WERI-Rb-1 (cell line): ENCODE measurements at regions not wholly inside any gene's neighbourhood (a gene's known extent, or its start where the extent isn't known, plus 50 kb on each side); places are given as distances from the start of the nearest gene placed in this dataset.

Source experiments
- DNase-seq: peaks from one replicate; pipeline ENCODE4 v3.0.0-alpha.2; 2020
- H3K27ac ChIP-seq: fragments of 250-450 bp; sonication (Bioruptor Pico); 2 replicates; pipeline ENCODE4 v1.5.1; 2020; ENCODE audit warnings: mild to moderate bottlenecking, moderate library complexity
- H3K27me3 ChIP-seq: fragments of 250-450 bp; sonication (Bioruptor Pico); 2 replicates; pipeline ENCODE4 v1.5.1; 2021; ENCODE audit warnings: mild to moderate bottlenecking, low read depth, moderate library complexity; ENCODE audit not compliant: insufficient read depth, severe bottlenecking
- H3K36me3 ChIP-seq: fragments of 250-450 bp; sonication (Bioruptor Pico); 2 replicates; pipeline ENCODE4 v1.5.1; 2020; ENCODE audit warnings: mild to moderate bottlenecking, moderate library complexity
- H3K4me3 ChIP-seq: 2 replicates; pipeline ENCODE4 v1.5.1; 2011; ENCODE audit warnings: low read depth, mild to moderate bottlenecking, control low read depth, low read length
- H3K9me3 ChIP-seq: fragments of 250-450 bp; sonication (Bioruptor Pico); 2 replicates; pipeline ENCODE4 v1.5.1; 2021; ENCODE audit warnings: mild to moderate bottlenecking, moderate library complexity; ENCODE audit not compliant: severe bottlenecking
- TF ChIP-seq, protein P1 (sequence below): IDR thresholded peaks from 2 replicates; pipeline ENCODE4 v1.5.1; 2011; ENCODE audit warnings: low read depth, mild to moderate bottlenecking, control low read depth, inconsistent platforms, low read length

DNA sequence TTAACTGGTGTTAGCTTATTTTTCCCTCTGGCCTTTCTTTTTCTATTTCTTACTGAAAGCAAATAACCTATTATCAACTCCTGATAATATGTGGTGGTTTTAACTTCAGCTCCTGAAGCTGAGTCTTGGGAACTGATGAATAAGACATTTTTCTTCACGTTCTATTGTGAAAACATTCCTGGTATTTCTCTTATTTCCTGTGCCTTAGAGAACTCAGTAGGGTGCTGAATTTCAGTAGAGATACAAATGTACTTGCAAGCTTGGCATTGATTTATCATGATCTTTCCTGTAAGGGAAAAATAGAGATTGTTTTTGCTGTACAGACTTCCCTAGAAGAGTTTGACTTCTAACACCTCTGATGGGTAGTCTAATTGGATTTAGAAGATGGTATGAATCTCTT lies 52.8 kb upstream of the DCC start:
- H3K27me3 ChIP-seq, result no peaks in the 10 kb centered on the region
- no peaks in the 10 kb centered on the region for H3K36me3 ChIP-seq
- no peaks in the 10 kb centered on the region for H3K9me3 ChIP-seq
- no peak overlapping the region for H3K27ac ChIP-seq
- TF ChIP-seq, protein P1, sequence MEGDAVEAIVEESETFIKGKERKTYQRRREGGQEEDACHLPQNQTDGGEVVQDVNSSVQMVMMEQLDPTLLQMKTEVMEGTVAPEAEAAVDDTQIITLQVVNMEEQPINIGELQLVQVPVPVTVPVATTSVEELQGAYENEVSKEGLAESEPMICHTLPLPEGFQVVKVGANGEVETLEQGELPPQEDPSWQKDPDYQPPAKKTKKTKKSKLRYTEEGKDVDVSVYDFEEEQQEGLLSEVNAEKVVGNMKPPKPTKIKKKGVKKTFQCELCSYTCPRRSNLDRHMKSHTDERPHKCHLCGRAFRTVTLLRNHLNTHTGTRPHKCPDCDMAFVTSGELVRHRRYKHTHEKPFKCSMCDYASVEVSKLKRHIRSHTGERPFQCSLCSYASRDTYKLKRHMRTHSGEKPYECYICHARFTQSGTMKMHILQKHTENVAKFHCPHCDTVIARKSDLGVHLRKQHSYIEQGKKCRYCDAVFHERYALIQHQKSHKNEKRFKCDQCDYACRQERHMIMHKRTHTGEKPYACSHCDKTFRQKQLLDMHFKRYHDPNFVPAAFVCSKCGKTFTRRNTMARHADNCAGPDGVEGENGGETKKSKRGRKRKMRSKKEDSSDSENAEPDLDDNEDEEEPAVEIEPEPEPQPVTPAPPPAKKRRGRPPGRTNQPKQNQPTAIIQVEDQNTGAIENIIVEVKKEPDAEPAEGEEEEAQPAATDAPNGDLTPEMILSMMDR, result no peak
- DNase-seq, result no peak
- no peak overlapping the region for H3K4me3 ChIP-seq

DNA sequence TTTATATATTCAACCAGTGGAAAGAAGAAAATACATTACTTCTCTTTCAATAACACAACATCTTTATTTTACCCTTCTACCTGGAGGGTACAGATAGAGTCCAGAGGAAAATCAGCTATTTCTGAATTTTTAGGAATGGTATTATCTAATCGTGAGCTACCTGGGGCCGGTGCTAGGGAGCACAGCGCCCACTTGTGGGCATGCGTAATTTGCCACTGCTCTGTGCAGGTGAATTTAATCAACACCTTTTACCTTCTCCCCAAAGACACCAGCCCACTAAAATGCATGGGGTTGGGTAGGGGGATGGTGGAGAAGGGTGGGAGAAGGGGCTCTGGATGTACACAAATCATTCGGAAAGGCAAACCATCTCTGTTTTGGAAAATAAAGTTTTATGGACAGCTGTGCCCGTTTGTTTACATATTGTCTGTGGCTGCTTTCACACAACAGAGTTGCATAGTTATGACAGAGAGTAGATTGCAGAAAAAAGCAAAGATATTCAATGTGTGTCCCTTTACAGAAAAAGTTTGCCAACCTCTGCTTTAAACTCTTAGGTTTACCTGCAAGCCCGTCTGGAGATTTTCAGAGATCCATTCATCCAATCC lies 51.5 kb upstream of the DCC start:
- H3K27ac ChIP-seq, result no peak overlapping the region
- H3K27me3 ChIP-seq, result no peaks in the 10 kb centered on the region
- DNase-seq, result peak; percentile 68
- no peaks in the 10 kb centered on the region for H3K9me3 ChIP-seq
- TF ChIP-seq, protein P1, result peak; percentile 93
- H3K36me3 ChIP-seq, result no peaks in the 10 kb centered on the region
- no peak overlapping the region for H3K4me3 ChIP-seq

DNA sequence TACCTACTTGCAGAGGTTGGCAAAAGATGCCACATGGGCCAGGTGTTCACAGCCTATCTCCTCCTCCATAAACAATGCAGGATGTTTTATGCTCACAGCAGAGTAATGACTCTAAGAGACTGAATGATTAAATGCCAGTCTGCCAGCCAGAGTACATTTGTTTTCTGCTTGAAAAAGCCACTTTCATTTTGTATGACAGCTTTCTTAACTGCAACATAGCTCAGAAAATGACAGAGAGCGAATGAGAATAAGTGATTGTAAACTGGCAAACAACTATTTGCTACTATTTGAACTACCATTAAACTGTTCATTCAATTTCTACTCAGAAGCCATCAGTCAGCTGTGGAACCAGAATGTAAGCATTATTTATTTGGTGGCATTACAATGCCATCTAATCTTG lies 50.6 kb upstream of the DCC start:
- DNase-seq, result no peak
- Histone ChIP-seq H3K27ac (no peak overlapping the region), H3K36me3 (no peaks in the 10 kb centered on the region), H3K27me3 (no peaks in the 10 kb centered on the region), H3K4me3 (no peak overlapping the region), H3K9me3 (no peaks in the 10 kb centered on the region)
- TF ChIP-seq, protein P1, result no peak
